ENCODE measurements at regions not wholly inside any gene's neighbourhood (a gene's known extent, or its start where the extent isn't known, plus 50 kb on each side); places are given as distances from the start of the nearest gene placed in this dataset.
A peak's percentile ranks its signal among the peaks of the same experiment; 100 is the strongest.
"Not testable (repeated sequence)": the region's sequence is repeated elsewhere in the genome, so short reads cannot be mapped to it uniquely, and the experiment has no call there.

DNA sequence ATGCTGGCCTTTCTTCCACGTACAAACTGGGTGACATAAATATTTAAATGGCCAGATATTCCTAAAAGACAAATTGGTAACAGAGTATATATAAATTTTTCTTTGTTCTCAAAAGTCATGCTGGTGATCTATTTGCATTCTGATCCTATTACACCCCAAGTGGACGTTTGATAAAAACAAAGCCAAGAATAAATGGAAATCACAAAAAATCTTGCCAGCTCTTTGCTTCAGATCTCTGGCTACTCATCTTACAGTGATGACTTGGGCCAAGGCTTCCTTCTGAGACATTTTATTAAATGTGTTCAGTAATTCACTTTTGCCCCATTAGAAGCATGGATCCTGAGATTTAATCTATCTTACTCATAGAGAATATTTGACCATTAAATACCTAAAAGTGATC, 444.3 kb upstream of the PIK3R1 start:
- DNase-seq (ENCODE audit: low read depth), result peak; percentile 66

DNA sequence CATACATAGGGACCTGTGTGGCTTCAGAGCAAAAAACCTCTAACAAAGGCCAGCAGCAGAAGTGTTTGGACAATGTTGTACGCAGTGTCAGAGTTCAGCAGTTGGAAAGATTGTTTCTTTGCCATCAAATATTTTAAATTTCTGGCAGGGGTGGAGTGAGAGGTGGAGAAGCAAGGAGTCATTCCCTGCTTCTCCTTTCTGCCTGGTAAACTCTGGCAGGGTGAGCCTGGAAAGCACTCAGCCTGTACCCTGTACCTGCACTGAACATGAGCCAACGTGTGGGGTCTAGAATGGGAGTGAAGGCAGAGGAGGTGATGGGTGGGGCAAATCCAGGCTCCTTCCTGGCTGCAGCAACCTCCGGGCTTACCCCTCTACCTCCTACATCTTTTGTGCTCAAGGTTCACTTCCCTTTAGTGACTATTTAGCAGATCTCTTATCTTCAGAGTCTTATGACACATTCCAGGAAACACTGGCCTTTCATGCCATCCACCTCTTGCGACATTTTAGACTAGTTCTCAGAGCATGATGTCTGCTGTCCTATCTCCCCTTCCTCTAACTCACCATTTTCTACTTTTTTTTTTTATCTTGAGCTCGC, 445.0 kb upstream of the PIK3R1 start:
- DNase-seq (ENCODE audit: low read depth), result no peak

DNA sequence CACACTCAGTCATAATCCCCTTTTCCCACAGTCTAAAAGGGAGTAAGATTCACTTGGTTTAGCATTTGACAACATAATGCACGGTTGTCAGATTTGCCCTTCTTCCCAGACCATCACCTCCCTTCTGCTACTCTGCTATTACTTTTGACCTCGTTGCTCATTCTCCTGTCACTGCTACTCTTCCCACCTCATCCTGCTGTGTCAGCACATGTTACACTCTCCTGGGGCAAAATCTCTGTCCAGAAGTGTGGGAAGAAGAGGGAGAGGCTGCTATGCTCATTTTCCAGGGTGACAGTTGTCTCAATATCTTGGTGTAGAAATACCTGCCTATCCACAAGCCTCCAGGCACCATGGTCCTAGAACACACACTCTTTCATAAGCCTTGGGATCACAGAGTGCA, 449.9 kb upstream of the PIK3R1 start:
- DNase-seq (ENCODE audit: low read depth), result no peak

DNA sequence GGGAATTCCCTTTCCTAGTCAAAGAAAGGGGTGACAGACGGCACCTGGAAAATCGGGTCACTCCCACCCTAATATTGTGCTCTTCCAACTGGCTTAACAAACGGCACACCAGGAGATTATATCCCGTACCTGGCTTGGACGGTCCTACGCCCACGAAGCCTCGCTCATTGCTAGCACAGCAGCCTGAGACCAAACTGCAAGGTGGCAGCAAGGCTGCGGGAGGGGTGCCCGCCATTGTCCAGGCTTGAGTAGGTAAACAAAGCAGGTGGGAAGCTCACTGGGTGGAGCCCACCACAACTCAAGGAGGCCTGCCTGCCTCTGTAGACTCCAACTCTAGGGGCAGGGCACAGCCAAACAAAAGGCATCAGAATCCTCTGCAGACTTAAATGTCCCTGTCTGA, 457.8 kb upstream of the PIK3R1 start:
- not testable (repeated sequence) for DNase-seq (ENCODE audit: low read depth)

DNA sequence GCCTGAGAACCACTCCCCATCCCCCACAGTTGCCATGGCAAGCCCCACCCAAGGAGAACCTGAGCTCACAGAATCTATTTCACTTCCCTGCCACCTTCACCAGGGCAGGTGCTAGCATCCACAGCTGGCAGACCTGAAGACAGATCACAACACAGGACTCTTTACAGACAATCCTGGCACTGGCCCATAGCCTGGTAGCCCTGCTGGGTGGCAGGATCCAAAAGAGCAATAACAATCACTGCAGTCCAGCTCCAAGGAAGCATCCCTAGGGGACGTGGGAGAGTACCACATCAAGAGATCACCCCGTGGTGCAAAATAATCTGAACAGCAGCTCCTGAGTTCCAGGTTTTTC, 463.2 kb upstream of the PIK3R1 start:
- no peak for DNase-seq (ENCODE audit: low read depth)

DNA sequence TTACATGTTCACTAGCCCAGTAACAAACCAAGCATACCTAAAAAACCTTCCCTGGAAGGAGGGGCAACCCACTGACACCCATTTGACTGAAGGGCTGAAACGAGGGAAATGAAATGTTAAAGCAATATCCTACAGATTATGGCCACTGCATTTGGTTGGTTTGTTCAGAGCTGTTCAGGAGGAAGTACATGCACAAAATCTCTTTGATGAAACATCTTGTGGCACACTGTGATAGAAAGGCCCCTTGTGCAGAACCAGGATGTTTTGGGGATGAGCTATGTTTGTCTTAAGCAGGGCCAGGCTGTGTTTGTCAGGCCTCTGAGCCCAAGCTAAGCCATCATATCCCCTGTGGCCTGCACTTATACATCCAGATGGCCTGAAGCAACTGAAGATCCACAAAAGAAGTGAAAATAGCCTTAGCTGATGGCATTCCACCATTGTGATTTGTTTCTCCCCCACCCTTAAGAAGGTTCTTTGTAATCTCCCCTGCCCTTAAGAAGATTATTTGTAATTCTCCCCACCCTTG, 467.3 kb upstream of the PIK3R1 start:
- DNase-seq (ENCODE audit: low read depth), result no peak

DNA sequence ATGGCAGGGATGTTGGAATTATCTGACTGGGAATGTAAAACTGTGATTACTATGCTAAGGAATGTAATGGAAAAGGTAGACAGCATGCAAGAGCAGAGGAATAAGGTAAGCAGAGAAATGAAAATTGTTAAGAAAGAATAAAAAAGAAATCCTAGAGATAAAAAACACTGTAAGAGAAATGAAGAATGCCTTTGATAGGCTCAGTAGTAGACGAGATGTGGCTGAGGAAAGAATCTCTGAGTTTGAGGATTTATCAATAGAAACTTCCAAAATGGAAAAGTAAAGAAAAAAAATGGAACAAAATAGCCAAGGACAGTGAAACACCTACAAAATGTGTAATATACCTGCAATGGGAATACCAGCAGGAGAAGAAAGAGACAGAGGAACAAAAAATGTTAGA, 468.5 kb upstream of the PIK3R1 start:
- DNase-seq (ENCODE audit: low read depth), result no peak

DNA sequence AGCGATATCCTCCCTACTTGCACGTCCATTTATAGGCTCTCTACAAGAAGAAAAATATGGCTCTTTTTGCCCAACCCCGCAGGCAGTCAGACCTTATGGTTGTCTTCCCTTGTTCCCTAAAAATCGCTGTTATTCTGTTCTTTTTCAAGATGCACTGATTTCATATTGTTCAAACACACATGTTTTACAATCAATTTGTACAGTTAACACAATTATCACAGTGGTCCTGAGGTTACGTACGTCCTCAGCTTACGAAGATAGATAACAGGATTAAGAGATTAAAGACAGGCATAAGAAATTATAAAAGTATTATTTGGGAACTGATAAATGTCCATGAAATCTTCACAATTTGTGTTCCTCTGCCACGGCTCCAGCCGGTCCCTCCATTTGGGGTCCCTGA, 468.9 kb upstream of the PIK3R1 start:
- DNase-seq (ENCODE audit: low read depth), result not testable (repeated sequence)

DNA sequence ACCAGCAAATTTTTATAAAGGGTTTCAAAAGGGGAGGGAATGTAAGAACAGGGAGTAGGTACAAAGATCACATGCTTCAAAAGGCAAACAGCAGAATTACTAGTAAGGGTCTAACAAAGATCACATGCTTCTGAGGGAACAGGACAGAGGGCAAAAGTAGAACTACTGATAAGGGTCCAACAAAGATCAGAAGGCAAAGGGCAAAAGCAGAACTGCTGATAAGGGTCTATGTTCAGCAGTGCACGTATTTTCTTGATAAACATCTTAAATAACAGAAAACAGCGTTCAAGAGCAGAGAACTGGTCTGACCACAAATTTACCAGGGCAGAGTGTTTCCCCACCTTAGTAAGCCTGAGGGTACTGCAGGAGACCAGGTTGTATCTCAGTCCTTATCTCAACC, 469.5 kb upstream of the PIK3R1 start:
- DNase-seq (ENCODE audit: low read depth), result no peak

DNA sequence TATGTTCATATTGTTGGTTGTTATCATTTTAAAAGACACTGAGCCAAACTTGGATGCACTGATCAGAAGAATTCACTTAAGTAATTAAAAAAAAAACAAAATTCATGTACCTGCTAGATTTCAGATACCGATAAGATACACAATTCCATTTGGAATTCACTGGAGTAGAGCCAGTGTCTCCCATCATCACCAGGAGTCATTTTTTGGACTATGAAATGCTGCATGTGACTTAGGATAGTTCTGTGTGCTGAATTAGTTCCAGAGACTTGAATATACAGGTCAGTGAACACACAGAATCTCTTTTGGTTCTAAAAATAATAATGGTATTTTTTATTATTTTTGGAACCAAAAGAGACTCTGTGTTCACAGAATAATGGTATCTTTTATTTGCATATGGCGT, 482.6 kb upstream of the PIK3R1 start:
- no peak for DNase-seq (ENCODE audit: low read depth)

DNA sequence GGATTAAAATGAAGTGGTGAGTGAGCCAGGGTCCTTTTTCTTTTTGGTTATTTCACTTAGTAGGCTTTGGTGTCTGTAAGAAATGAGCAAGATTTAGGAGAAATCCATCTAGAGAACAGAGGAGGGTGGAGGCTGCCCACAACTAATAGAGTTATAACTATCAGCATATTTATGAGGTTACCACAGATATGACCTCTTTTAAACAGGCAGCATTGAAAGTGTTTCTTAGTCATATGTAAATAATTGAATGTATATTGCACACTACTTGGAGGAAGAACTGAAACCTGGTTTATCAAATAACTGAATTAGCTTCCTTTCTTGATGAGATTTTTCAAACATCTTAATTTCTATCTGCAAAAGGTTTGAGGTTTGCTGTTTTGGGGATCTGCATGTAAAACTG, 483.1 kb upstream of the PIK3R1 start:
- DNase-seq (ENCODE audit: low read depth), result no peak

DNA sequence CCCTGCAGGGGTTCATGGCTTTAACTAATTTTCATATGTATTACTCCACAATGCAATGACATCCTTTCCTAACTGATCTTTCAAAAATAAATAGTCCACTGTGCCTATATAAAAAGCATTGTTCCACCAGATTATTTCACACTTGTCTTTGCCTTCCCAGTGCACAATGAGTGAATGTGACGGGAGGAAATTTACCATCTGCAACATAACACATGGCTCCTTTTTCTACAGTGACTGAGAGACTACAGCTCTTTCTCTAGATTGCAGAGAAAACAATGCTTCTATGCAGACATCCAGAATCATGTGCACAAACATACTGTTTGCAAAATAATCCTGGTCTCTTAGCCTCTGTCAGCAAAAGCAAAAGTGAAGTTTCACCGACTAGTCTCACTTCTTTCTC, 483.7 kb upstream of the PIK3R1 start:
- DNase-seq (ENCODE audit: low read depth), result no peak

DNA sequence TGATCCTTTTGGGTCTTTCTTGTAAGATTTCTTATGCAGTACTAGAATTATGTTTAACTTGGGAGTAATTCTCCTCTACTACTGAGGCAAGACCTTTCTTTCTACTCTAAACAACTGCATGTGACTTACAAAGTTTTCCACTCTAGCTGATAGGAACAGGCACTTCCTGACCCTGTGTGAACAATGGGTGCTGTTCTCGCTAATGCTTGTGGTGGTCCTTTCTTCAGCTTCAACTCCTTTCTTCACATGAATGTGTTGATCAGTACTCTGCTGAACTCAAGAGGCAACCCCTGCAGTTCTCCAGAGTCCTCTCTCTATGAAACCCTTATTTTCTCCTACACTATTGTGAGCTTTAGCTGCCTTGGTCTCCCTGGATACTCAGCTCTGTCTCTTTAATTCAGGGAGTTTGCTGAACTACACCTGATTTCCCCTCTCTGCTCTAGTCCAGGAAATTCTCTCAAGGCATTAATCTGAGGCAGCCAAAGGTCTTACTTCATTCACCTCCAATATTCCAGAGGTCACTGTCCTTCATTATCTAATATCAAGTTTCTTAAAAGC, 484.6 kb upstream of the PIK3R1 start:
- DNase-seq (ENCODE audit: low read depth), result no peak

DNA sequence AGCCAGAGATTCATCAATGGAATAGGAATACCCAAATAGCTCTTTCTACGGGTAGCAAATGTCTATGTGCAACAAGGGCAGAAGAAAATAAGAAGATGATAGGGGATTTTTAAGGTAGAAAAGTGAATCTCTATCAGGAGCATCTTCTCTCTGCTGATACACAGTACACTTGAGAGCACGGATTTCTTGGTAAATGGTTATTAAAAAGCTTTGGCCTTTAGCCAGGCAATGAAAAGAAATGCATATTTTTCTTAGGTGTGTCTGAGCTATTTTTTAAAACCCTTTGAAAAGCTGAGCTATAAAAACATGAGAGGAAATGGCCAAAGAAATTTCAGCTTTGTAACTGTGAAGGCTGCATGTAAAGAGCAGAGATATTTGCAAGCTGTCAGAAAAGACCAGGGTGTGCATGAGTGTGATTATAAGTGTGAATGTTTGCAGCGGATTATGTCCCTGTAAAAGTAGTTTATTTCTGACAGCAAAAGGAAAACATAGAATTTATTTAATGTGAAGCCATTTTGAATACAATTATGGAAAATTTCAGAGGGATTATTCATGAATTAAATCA, 487.1 kb upstream of the PIK3R1 start:
- DNase-seq (ENCODE audit: low read depth), result no peak

DNA sequence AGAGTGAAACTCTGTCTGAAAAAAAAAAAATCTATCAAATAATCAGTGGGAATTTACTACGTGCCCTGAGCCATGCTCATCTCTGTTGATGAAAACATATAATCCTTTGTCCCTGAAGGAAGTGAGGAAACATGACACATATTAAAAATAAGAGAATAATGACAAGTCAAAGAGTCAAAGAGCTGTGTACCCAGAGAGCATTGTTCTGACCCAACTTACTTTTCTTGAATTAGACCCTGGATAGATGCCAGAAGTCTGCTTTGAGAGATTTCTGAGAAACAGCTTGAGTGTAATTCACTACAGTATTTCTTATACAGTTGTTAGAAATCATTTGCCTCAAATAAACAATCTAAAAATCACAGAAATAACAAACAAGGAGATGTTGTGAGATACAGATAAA, 490.0 kb upstream of the PIK3R1 start:
- DNase-seq (ENCODE audit: low read depth), result no peak

DNA sequence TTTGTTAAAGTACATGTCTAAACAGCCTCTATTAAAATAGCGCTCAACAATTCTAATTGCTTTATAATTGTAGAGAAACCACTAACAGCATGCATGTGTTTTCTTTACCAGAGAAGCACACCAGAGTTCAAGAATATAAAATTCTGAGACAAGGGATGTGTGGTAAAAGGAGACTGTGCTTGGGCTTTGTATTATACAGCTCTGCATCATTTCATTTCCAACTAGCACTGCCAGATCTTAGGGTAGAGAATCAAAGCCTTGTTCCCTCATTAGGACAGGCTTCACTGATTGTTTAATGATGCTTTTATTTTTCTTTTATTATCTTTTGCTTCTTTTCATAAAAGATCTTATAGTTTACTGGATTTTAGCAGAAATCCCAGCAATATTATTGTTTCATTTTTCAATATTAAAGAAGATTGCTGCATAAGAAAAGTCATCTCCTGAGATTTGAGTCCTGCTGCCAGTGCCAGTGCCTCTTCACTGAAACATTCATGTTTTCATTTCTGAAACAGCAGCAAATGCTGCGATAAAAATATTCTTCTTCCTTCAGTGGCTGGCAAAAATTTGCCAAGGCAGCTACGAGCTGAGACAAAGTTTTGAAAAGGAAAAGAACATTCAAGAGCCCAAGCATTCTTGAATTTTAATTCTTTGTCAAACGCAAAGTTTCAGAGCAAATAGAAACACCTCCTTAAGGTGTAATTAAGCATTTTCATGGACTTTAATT, 491.0 kb upstream of the PIK3R1 start:
- no peak for DNase-seq (ENCODE audit: low read depth)

DNA sequence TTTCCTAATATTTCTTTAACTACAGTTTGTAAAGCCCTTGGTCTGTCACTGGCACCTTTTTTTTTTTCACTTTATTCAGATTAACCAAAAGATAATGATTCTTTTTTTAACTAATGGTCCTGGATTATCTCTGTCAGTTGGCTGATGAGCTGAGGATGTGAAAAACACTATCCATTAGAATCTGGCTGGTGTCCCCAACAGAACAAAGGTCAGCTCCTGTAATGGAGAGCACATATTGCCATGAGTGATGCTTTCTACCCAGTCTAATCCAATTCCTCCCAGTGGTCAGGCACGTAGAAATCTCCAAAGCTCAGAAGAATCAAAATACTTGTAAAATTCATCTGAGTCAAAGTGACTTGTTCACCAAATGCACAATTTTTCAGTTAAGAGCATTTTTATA, 491.7 kb upstream of the PIK3R1 start:
- DNase-seq (ENCODE audit: low read depth), result no peak

DNA sequence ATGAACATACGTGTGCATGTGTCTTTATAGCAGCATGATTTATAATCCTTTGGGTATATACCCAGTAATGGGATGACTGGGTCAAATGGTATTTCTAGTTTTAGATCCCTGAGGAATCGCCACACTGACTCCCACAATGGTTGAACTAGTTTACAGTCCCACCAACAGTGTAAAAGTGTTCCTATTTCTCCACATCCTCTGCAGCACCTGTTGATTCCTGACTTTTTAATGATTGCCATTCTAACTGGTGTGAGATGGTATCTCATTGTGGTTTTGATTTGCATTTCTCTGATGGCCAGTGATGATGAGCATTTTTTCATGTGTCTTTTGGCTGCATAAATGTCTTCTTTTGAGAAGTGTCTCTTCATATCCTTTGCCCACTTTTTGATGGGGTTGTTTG, 493.0 kb upstream of the PIK3R1 start:
- not testable (repeated sequence) for DNase-seq (ENCODE audit: low read depth)

DNA sequence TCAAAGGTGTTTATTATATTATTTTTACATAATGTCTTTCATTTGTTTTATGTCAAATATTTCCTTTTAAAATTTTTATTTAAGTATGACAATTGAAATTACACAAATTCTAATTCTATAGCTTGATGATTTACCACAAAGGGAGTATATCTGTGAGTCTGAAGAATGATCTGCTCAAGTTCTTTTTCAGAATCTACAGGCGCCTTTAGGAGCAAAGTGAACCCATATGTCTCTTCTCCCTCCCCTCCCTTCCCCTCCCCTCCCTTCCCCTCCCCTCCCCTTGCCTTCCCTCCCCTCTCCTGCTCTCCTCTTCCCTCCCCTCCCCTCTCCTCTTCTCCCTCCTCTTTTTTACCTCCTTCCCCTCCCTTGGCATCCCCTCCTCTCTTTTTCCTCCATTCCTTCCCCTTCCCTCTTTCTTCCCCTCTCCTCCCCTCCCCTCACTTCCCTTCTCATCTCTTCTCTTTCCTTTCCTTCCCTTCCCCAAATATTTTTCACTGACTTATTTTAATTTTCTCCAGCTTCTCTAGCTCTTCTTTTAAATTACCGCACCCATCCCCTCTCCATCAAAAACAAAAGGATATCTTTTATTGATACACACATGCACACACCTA, 495.3 kb upstream of the PIK3R1 start:
- DNase-seq (ENCODE audit: low read depth), result no peak

DNA sequence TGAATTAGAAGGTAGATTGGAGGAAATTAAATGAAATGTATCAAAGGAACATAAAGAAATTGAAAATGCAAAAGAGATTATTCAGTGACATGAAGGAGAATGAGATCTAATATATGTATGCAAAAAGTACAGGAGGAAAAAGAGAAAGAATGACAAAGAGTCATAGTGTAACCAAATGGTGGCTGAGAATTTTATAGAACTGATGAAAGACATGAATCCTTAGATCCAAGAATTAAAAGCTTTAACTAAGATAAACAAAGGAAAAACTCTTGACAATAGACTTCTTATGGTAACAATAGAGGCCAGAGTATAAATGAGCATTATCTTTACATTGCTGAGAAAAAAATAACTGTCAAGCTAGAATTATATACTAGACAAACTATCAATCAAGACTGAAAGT, 505.4 kb upstream of the CD180 start:
- DNase-seq (ENCODE audit: low read depth), result no peak

DNA sequence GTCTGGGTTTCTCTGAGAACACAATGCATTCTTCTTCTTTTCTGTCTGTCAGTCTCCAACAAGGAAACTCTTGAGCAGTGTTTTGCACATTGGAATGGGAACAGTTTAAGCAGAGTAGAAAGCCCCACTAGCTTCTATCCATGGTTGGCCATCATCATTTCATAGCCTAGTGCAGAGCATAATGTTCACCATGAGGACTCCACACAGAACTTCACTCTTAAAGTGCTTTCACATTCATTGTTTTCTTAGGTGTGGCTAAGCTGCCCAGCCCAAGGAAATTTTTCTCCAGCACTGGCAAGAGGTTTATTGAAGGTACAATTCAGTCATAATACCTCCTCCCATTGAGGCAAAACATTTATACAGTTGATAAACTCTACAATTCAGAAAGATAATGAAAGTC, 503.0 kb upstream of the CD180 start:
- no peak for DNase-seq (ENCODE audit: low read depth)

DNA sequence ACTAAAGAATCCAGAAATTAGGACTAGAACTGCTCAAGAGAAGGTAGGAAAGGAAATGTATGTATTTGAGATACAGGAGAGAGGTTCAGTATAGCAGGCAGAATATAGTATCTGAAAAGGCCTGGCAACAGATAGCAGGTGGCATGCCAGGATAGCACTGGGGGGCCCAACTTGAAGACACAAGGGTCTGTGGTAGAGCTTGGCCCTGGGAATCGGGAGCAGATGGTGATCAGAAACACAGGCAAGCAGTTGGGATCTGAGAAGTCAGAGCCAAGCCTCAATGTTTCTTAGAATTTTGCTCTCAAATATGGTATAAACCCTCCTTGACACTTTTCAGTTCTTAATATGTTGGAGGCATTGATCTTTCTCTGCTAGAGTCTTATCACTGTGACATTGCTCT, 499.8 kb upstream of the CD180 start:
- no peak for DNase-seq (ENCODE audit: low read depth)

DNA sequence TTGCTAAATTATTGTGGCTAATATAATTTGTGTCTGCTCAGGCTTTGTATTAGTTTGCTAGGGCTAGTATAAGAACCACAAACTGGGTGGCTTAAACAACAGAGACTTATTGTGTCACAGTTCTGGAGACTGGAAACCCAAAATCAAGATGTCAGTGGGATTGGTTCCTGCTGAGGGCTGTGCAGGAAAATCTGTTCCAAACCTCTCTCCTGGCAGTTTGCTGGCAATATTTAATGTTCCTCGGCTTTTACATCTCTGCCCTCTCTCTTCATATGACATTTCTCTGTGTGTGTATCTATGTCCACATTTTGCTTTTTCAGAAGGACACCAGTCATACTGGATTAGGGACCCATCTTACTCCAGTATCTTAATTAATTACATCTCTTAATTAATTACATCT, 498.8 kb upstream of the CD180 start:
- DNase-seq (ENCODE audit: low read depth), result no peak

Data from fibroblast of gingiva (primary cell).